HK-2 (cell line): ENCODE measurements at regions not wholly inside any gene's neighbourhood (a gene's known extent, or its start where the extent isn't known, plus 50 kb on each side); places are given as distances from the start of the nearest gene placed in this dataset.
"Not testable (repeated sequence)": the region's sequence is repeated elsewhere in the genome, so short reads cannot be mapped to it uniquely, and the experiment has no call there.

Source experiments
- DNase-seq: peaks from one replicate; pipeline ENCODE4 v3.0.0-alpha.2; 2018; ENCODE audit not compliant: unreplicated experiment

DNA sequence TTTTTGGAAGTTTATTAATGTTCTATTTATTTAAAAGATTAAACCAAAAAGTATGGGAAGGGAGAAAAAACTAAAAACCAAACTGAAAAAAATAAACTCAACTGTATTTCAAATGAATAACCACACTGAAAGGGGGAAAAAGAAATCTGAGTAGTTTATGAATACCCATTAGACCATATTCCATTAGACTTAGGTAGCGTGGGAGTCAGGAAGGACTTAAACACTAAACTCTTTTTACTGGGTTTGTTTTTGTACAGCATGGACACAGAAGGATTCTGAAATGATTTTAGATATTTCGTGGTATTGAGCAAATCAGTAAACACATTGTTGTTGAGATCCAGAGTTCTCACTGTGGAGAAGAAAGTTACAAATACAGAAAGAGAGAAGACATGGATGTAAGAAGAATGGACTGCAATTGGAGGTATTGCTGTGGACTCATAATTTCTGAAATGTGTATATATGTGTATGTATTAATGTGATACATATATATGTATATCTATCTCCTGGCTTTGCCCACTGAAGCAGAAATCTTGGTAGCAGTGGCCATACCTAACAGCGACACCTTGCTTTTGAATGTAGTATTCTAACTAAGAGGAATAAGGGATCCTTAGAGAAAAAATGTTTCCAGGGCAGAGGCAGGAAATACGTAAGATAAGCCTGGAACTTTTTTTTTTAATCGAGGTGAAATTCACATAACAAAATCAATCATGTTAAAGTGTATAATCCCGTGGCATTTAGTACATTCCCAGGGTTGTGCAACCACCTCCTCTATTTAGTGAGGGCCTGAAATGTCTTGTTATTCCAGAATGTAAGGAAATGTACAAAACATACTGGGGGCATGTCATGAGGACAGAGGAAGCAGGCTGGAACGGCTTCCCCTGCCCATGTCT is 228.8 kb downstream of the SMARCA2 start:
- DNase-seq, result no peak

DNA sequence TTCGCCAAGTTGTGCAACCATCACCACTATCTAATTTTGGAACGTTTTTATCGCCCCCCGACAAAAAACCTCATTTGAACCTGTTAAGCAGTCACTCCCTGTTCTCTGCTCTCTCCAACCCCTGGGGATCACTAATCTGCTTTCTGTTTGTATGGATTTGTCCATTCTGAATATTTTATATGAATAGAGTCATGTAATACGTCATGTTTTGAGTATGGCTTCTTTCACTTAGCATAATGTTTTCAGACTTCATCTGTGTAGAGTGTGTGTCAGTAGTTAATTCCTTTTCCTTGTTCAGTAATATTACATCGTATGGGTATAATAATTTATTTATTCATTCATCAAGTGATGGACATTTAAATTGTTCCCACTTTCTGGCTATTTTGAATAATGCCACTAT is 232.2 kb downstream of the SMARCA2 start:
- no peak for DNase-seq

DNA sequence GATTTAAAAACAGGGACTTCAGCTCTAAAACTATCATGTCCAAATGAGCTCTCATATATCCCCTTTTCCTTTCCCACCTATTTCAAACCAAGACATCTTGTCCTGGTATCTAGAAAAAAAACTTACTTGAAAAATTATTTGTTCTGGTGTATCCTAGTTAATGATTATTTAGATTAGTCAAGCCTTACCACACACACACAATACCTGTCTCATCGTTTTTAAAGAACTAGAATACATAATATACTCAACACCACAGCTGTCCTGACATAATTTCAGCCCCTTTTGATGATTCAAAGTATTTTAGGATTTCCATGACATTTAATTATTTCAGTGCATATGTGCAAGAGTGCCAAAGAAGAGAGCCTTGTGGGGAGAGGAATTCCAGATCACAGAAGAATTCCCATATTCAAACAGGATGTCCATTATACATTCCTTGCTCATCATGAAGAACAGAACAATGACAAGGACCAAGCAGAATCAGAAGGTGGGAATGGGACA is 233.7 kb downstream of the SMARCA2 start:
- no peak for DNase-seq

DNA sequence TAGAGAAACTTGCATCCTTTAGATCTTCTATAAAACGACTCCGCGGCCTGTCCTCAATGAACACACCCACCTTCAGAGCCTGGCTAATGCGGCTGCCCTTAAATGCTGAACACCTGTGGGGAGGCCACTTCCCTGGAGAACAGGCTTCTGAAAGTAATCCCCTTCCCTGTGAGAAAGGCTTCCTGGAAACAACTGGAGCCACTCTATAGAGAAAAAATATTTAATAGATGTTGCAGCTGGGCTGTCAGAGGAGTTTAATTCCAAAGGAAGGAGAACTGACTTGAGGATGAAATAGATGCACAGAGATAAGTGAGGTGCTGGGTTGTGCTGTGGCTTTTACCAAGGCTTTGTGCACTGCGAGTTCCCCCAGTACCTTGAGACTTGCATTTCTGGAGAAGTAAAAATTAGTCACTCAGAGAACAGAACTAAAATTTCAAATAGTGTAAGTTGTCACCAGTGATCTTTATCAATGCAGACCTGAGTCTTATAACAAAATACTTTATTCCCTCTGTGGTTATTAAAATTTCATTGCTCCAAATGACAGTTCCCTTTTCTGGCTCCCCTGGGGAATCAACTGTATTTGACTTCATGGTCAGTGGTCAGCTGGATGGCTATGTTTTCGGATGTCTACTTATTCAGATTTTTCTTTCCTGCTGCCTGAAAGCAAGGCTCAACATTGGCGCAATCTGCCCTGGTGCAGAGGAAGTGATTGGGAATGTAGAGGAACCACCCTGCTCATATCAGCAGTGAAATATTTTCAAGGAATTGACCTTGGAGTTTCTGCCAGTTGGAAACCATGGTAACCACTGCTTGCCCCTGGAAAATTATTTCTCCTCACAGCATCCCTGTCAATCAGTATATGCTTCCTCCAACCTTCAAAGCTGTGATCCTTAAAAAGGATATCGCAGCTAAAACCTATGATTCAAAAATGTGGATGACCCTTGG is 238.8 kb downstream of the SMARCA2 start:
- no peak for DNase-seq

DNA sequence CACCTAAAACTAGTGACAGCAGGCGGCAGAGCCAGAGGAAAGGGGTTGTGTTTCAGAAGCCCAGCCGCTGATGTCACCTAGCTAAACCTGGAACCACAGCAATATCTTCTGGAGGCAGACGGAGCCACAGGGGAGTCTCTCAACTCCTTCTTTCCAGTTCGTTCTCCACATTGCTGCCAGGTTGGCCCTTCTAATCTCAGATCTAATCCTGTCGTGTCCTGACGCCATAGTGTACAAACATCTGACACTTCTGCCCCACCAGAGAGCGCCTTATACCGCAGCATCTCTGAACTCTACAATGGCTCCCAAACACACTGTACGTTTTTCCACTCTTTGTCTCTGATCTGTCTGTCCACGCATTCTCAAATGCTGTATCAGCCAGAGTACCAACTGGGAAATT is 240.0 kb downstream of the SMARCA2 start:
- no peak for DNase-seq

DNA sequence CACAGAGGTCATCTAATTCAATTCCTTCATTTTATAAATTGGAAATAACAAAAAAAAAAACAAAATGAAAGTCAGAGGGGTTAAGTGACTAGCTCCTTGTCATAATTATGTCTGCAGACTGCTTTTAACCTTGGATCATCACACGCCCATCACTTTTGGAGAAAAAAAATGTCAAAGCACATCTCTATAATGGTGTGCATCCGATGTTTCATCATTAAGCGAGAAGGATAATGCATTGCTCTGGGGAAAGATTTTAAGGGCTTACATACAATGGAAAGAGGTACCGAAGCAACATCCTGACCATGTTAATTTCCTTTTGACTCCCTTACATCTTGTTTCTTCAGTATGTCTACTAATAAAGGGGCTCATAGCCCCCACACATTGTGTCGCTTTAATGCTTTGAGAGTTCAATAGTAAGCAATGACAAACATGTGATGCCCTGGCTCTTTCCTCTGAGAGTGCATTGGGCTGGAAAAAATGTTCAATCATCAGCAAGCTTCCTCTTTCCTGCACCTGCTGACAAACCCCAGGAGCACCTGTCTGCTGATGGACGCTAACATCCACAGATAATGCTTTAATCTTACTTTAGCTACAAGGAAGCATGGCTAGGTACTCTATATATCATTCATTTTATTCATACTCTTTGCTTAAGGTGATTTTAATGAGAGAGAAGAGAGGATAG is 242.2 kb downstream of the SMARCA2 start:
- no peak for DNase-seq

DNA sequence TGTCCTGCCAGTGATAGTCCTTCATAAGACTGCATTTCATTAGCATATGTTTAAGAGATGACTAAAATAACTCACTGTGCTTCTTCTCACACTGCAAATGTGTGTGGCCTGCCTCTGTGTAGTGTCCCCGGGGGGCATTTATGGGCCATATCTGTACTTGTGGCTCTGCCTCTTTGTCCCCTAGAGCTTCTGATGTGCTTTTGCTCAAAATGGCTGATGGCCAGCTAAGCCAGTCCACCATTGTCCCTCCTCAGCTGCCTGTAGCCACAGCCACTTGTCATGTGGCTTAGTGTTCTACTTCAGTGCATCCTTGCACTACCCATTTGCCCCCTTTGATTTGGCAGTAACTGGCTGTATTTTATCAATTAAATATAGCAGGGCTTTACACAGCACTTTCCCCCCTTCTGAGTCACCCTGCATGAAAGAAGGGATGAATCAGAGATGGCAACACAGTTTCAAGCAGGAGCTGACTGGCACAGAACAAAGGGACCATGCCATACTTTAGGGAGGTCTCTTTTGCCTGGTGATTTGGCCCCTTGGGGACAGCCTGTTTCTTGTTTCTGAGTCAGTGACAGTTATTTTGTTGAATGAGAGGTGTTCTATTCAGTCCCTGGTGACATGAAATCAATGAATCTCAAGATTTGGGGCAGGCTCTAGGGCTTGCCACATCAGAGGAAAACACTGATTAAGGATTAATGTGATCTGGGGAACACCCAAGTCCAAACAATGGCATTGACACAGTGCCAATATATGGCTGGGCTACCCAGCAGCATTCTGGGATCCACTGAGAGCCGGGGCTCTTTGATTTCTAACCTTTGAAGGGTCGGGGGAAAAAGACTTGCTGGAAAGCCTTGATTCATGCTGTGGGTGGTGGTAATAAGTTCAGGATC is 245.5 kb downstream of the SMARCA2 start:
- no peak for DNase-seq

DNA sequence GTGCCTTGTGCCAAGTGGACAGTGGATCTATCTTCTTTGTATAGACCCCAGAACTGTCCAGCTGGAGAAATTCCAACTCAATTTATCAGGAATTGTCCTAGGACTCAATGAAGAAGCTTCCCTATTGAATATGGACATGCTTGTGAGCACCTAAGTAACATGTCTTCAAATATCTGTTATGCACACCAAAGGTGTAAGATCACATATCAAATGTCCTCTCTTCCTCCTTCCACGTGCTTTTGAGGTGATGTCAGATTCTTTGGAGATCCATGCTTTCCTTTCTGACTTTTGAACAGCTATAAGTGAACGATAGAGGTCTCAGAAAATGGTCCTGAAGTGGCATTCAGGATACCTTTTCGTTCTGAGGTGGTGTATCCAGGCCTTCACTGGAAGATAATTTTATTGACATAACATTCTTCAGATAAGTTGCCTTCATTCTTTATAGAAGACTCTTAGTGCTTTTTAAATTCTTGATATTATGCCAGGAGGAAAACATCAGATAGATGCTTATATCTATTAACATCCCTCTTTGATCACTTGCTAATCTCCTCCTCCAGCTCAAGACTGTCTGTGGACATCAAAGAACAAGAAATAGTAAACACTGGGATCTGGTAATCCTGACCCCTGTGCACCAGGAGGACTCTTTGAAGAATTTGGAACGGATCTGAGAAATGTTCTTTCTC is 246.4 kb downstream of the SMARCA2 start:
- DNase-seq, result no peak

DNA sequence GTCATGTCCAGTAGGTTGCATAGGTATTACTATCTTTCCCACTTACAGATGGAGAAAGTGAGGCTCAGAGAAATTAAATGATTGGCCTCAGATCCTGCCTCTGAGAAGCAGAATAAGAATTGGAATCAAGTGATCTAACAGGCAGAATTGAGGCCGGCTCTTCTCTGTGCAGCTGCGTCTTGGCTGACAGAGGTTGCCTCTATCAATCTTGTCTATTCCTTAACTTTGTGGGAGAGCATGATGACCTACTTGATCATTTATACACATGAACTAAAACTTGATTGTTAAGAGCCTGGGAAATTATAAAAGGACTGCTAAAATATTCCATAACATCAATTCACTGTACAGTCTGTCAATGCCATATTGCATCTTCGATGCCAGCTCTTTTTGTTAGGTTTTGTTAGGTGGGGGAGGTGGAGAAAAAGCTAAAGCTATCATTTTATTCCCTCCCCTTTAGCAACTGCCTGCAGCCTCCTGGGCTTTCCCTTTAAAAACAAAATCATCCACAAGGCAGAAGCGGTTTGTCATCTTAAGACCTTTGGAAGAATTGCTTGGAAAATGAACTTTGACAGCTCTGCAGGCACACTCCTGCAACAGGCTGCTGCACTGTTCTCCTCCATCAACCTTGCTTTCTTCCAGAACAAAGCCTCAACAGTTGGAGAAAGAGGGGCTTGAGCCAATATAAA is 247.4 kb downstream of the SMARCA2 start:
- no peak for DNase-seq

DNA sequence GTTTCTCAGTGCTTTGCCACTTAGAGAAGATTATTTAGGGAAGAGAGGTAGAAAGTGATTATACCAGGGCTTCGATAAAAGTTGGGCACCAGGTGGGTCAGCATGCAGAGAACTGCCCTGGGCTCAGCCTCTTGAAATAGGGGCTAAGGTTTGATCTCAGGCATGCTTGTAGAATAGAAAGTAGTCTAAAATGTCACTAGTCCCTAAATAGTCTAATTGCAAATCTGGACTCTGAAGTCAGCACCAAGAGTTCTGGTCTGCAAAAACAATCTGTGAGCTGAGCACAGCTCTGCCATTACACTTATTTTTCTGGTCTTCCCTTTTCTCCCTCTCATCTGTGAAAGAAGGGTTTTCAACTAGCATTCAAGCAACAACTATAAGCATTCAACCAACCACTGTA is 248.0 kb downstream of the SMARCA2 start:
- DNase-seq, result no peak

DNA sequence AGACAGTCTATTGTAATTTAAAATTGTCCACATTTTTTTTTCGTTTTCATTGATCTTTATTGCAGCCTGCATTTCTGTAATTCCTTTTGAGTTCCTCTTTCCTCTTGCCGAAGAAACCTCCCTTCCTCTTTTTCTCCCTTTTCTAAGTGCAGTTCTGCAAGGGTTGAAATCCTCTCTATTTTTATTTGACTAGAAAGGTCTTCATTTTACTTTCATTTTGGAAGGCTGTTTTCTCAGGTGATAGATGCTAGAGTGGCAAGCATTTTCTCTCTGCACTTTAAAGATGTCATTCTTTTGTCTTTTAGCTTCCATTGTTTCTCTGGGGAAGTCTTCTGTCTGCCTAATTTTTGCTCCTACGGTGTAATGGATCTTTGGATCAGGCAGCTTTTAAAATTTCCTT is 248.5 kb downstream of the SMARCA2 start:
- no peak for DNase-seq

DNA sequence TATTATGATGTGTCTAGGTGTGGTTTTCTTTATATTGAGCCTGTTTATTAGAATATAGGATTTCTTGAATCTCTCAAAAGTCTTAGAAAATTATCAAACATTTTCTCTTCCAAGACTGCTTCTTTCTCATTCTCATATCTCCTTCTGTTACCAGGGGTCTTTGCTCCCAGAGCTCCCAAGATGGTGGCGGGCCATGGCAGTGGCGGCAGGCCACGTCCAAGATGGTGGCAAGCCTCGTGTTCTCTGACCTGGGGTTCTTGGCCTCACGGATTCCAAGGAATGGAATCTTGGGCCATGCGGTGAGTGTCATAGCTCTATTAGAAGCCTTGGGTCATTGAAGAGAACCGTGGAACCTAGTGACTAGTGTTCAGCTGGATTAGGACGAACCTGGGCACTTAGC is 248.9 kb downstream of the SMARCA2 start:
- no peak for DNase-seq

DNA sequence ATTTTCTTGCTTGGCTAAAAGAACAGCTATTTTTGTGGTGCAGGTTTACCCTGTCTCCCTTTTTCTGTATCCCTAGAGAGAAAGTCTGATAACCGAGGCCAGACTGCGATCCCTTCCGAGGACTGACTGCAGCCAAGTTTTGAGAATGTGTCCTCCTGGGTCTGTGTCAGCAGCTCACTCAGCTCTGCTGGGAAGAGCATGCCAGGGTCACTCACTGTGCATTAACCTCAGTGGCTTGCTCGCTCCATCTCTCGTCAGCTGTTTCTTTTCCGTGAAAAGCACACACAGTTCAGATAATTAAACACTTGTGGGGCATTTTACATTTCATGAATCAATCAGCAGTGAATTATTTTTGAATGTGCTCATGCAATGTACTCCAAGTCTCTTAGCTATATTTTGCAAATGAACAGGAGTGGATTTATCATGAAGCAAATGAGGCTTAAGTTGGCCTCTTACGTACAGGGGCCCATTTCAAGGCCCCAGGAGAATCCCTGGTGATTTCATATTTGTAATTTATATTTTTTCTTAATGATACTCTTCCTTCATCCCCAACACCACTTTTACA is 252.1 kb downstream of the SMARCA2 start:
- no peak for DNase-seq

DNA sequence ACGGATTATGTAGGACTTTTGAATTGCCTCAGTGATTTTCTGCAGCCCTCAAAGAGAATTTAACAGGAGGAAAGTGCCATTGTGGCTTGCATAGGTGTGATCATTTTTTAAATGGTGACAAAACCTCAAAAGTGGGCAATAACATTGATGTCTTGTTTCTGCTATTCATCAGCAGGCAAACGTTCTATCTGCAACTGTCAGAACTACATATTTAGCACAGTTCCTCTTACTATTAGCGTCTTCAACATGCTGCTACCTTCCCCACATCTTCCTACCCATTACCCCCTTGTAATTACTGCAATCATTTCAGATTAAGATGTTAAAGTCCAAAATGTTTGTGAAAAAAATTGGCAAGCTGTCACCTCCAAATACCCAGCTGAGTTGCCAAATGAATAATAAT is 254.6 kb downstream of the SMARCA2 start:
- DNase-seq, result no peak

DNA sequence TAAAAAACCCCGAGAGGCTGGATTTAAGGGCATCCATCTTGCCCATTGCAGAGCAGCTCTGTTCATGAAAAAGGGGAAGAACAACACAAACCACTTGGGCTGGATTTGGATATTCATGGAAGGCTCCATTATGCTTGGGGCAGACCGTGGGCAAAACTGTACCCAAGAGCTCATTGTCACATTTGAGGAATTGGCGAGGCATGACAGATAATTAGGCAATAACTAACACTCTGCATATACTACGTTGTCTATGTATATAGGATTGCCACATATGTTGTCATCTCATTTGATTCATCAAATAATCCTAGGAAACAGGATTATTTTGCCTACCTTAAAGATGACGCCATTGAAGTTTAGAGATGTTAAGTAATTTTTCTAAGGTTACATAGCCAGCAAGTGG is 255.4 kb downstream of the SMARCA2 start:
- DNase-seq, result no peak

DNA sequence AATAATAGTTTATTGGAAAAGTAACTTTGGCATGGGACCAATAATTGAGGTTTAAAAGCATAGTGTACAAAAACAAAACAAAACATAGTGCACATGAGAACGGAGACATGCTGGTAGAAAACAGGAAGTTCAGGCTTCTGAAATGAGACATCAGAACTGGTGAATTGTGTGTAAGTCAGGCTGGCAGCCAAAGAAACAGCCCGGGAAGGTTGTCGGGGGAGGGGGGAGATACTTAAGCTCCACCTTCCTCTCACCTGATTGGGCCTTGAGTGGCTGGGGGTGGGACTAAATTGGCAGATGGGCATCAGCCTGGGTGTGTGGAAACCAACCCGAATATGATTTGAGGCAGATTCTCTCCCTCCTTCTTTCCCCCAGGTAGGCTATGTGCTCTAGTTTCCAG is 256.3 kb downstream of the SMARCA2 start:
- no peak for DNase-seq

DNA sequence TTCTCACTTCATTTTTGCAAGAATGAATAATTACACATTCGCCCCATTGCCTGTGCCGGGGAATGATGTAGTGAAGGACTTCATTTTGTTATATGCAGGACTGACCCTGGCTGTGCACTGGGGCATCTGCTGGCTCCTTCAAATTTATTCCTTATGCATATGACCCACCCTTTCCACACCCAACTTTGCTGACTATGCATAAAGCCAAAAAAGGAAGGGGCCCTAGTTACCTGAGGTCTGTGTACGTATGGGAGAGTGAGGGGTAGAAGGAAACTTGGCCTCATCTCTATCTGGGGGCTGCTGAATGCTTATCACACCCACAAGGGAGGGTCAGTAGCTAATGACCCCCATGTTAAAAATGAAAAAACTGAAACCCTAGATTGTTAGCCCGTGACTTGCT is 259.6 kb downstream of the SMARCA2 start:
- DNase-seq, result no peak

DNA sequence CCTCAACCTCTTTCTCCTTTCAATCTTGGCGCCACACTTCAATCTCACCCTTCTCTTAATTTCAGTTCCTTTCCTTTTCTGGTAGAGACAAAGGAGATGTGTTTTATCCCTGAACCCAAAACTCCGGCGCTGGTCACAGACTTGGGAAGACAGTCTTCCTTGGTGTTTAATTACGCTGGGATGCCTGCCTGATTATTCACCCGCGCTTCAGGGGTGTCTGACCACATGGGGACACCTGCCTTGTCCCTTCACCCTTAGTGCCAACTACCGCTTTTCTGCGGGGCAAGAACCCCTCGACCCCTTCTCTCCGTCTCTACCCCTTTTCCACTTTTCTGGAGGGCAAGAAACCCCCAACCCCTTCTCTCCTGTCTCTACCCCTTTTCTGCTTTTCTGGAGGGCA is 261.1 kb downstream of the SMARCA2 start:
- no peak for DNase-seq

DNA sequence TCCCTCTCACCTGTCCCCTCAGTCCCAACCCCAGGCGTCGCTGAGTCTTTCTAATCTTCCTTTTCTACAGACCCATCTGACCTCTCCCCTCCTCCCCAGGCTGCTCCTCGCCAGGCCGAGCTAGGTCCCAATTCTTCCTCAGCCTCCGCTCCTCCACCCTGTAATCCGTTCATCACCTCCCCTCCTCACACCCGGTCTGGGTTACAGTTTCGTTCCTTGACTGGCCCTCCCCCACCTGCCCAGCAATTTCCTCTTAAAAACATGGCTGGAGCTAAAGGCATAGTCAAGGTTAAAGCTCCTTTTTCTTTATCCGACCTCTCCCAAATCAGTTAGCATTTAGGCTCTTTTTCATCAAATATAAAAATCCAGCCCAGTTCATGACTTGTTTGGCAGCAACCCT is 262.0 kb downstream of the SMARCA2 start:
- not testable (repeated sequence) for DNase-seq
